Activated gamma-delta T cell (primary cell): ENCODE measurements at regions not wholly inside any gene's neighbourhood (a gene's known extent, or its start where the extent isn't known, plus 50 kb on each side); places are given as distances from the start of the nearest gene placed in this dataset.
"Not testable (repeated sequence)": the region's sequence is repeated elsewhere in the genome, so short reads cannot be mapped to it uniquely, and the experiment has no call there.

Experiments
- DNase-seq: peaks from one replicate; lab custom pipeline; 2025; lab: John Stamatoyannopoulos, UW

DNA sequence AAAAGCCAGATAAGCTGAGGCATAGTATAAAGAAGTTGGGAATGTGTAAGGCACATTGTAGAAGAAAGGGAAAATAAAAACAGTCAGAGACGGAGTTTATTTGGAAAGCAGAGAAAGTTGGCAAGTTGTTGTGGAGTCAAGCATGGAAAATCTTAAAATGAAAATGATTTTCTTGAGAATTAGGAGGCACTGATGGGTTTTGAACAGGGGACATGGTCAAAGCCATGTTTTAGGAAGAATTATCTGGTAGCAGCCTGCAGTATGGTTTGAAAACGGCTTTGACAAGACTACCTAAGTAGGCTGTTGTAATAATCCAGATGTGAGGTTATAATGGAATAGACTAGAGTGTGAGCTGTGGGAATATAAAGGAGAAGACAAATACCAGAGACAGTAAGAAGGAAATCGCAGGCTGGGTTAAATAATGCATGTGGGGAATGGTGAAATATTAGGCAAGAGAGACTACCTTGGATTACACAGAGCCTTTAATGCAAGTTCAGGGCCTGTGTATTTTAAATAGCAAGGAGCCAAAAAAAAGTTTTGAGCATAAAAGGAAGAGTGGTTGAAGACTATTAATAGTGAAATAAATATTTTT, 130.4 kb upstream of the MEOX2 start:
- no peak for DNase-seq

- no peak for DNase-seq
These were observed 127.0 kb upstream of the MEOX2 start for GRCh38 chr7:15813448-15813847.

DNA sequence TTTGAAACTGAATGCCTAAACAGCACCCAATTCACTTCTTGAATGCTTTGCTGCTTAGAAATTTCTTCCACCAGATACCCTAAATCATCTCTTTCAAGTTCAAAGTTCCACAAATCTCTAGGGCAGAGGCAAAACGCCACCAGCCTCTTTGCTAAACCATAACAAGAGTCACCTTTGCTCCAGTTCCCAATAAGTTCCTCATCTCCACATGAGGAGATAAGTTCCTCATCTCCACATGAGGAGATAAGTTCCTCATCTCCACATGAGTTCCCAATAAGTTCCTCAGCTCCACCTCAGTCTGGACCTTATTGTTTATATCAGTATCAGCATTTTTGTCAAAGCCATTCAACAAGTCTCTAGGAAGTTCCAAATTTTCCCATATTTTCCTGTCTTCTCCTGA, 123.9 kb upstream of the MEOX2 start:
- not testable (repeated sequence) for DNase-seq

- DNase-seq = not testable (repeated sequence)
These were observed 123.5 kb upstream of the MEOX2 start for GRCh38 chr7:15809936-15810335.

DNA sequence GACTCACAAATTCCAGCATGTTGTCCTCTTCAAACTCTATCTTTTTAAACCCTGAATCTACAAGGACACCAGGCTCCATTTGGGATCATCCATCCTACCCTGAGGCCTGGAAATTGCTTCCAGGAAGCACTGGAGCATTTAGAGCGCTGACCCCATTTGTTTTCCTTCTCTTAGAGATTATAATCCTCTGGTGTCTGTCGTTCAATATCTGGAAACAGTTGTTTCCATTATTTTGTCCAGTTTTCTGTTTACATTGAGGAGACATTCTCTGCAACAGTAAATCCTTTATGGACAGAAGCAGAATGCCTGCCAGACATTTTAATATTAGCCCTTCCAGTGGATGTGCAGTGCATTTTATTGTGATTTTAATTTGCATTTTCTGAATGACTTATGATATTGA, 119.4 kb upstream of the MEOX2 start:
- no peak for DNase-seq

DNA sequence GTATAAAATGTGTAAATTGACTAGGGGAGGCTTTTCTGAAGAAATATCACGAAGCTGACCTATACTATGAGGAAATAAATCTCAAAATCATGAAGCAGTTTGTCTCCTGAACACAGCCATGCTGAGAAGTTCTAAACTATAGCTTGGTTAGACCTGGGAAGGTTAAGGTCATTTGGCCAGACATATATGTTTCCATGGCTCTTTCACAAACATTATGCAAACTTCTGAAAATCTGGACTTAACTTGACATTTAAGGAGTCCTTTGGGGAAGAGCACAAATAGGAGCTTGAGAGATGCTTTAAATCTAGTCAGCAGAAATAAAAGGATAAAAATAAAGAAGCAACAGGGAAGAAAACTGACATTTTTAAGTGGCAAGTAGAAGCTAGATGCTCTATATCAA, 115.9 kb upstream of the MEOX2 start:
- no peak for DNase-seq

GRCh38 chr7:15801551-15801950, 115.1 kb upstream of the MEOX2 start:
- DNase-seq = no peak

DNA sequence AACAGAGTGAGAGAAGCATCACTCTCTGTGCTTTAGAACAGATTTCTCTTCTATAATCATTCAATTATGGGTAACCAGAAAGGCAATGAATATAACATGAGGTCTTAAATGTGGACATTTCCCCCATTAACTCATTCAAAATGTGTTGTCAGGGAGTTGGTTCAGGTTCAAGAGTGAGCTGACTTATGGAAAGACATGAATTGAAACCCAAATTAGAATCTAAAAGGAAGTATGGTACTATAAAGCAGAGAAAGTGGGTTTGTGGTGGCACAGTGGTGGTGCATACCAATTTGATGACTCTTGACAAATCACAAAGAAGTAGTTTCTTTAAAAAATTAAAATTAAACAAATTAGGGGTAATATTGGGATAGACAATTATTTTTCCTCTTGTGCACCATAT, 114.6 kb upstream of the MEOX2 start:
- no peak for DNase-seq

- DNase-seq = no peak
These were observed 111.6 kb upstream of the MEOX2 start for GRCh38 chr7:15798081-15798480.

GRCh38 chr7:15795393-15795792, 108.9 kb upstream of the MEOX2 start:
- no peak for DNase-seq

GRCh38 chr7:15794801-15795200, 108.3 kb upstream of the MEOX2 start:
- DNase-seq = no peak

DNA sequence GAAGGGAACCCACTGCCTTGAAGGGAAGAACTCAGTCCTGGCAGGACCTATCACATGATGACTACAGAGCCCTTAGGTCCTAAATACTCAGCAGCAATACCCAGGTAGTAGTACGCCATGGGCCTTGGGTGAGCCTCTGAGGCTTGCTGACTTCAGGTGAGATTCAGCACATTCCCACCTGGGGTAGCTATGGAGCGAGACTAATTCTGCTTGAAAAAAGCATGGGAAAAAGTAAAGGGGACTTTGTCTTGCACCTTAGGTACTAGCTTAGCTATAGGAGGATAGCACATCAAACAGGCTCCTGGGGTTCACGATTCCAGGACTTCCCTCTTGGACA, 98.2 kb upstream of the MEOX2 start:
- DNase-seq = no peak

- no peak for DNase-seq
These were observed 97.7 kb upstream of the MEOX2 start for GRCh38 chr7:15783987-15784693.

DNA sequence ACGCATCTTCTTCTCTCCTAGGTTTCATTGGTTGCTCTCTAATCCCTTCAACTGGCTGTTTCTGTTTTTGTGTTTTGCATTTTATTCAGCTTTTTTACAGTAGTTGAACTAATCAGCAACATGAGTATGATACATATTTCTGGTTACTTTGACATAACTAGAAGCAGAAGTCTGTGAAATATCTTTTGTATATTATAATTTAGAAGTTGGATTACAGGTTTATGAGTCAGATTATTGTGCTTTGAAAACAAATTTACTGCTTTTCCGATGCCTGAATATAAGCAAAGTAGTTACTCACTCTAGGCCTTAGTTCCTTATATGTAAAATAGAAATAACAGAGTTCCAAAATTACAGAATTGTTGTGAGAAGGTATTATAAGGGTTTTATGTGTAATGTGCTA, 96.2 kb upstream of the MEOX2 start:
- no peak for DNase-seq

GRCh38 chr7:15781944-15782343, 95.5 kb upstream of the MEOX2 start:
- no peak for DNase-seq

DNA sequence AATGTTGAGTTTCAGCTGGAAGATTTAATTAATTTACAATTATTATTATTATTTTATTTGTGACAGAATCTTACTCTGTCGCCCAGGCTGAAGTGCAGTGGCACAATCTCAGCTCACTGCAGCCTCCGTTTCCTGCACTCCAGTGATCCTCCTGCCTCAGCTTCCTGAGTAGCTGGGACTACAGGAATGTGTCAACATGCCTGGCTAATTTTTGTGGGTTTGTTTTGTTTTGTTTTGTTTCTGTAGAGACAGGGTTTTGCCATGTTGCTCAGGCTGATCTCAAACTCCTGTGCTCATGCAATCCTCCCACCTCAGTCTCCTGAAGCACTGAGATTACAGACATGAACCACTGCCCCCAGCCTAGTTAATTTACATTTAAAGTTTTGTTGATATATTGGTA, 93.8 kb upstream of the MEOX2 start:
- DNase-seq = no peak

DNA sequence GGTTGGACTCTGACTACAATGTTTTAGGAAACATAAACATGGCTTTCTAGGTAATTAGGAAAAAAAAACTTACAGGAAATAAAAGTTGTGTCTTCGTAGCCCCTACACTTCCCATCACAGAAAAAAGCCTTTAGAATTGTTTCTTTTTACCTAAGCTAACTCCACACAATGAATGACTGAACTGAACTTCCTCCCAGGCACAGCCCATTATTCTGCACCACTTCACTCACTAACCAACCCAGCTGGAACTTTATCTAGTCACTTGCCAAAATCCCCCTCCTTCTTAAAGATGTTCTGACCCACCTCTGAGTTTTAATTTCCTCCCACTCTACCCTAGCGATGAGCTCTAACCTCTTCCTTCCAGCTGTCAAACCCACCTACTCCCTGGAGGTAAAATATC, 91.7 kb upstream of the MEOX2 start:
- DNase-seq = no peak

- no peak for DNase-seq
These were observed 79.3 kb upstream of the MEOX2 start for GRCh38 chr7:15765753-15766152.

- no peak for DNase-seq
These were observed 78.4 kb upstream of the MEOX2 start for GRCh38 chr7:15764851-15765382.

- DNase-seq = no peak
These were observed 77.5 kb upstream of the MEOX2 start for GRCh38 chr7:15764010-15764409.

DNA sequence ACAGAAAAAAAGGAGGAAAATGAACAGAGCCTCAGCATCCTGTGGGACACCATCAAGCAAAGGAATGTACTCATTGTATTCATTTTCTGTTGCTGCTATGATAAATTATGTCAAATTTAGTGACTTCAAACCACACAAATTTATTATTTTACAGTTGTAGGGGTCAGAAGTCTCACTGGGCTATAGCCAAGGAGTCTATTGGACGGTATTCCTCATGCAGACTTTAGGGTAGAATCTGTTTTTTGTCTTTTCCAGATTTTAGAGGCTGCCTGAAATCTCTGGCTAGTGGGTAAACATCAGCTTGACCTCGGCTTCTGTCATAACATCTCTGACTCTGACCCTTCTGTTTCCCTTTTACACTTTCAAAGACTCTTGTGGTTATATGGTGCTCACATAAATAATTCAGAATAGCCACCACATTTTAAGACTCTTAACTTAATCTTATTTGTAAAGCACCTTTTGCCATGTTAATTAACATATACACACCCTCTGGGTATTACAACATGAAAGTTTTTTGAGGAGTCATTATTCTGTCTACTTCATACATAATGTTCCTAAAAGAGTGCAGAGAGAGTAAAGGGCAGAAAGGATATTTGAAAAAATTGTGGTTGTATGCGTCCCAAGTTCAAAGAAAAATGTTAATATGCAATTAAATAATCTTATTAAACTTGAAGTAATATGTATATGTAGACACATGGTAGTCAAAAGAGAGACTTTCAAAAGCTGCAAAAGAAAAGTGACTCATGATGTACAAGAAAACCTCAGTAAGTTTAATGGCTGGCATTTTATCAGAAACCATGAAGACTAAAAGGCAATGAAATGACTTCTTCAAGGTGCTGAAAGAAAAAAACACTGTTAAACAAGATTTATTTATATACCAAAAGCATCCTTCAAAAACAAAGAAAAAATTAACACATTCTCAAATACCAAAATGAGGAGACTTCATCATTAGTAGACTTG, 70.8 kb upstream of the MEOX2 start:
- DNase-seq = no peak

DNA sequence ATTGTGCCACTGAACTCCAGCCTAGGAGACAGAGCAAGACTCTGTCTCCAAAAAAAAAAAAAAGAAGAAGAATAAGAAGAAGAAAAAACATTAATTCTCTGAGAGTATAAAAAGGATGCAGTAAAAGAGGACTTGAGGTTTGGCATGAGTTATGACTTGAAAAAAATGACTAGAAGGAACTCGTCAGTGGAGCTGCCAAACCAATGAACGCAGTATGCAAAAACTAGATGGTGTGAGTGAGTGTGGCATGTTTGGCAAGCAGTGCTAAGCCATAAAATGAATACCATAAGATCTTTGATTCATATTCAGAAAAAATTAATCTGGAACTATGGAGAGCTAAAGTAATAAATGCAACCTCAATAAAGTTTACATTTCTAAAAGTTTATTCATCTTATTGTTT, 68.6 kb upstream of the MEOX2 start:
- DNase-seq = no peak
